ENCODE measurements at regions not wholly inside any gene's neighbourhood (a gene's known extent, or its start where the extent isn't known, plus 50 kb on each side); places are given as distances from the start of the nearest gene placed in this dataset.

- 94% methylated on average over 2 of the region's 2 CpGs; no CpG with 5 or more reads in 1 of the 2 donors for WGBS, 2 donors (ENCODE audit: low coverage in 1 of 2)
- no peaks in the 10 kb centered on the region for H3K27me3 ChIP-seq
- H3K9me3 ChIP-seq: no peaks in the 10 kb centered on the region
- H3K4me1 ChIP-seq: no peaks in the 10 kb centered on the region
- no peak for TF ChIP-seq POLR2A (IDR thresholded peaks at IDR 0.05)
- no peak for TF ChIP-seq POLR2AphosphoS5 (IDR thresholded peaks at IDR 0.05)
- TF ChIP-seq CTCF (IDR thresholded peaks at IDR 0.05): no peak
- no peak for TF ChIP-seq EP300 (IDR thresholded peaks at IDR 0.05; ENCODE audit: low read depth)
- no peak overlapping the region for H3K27ac ChIP-seq
- H3K36me3 ChIP-seq: no peaks in the 10 kb centered on the region
- intact Hi-C loops (cut with DNase I; ENCODE audit: low total_unique reads) (loop anchor here (2.0 kb wide), 1 partner anchor 25 kb away; no protein-coding TSS in a partner anchor), in situ Hi-C loops (cut with MboI; ENCODE audit: low pct_ligation_motif_present in 1 of 4, low pct_unique_long_range_greater_than_20kb in 1 of 4, low sequenced_read_pairs in 3 of 4) (no loop called here)
- no peak overlapping the region for H3K4me3 ChIP-seq
- no peak for DNase-seq
Measured at GRCh38 chr2:219905640-219906039, 278.2 kb downstream of the SLC4A3 start.

- intact Hi-C loops (cut with DNase I; ENCODE audit: low total_unique reads): loop anchor here (2.0 kb wide), 1 partner anchor 26 kb away; no protein-coding TSS in a partner anchor
- H3K4me1 ChIP-seq: no peaks in the 10 kb centered on the region
- DNase-seq: no peak
- no peak overlapping the region for H3K27ac ChIP-seq
- WGBS, 2 donors (ENCODE audit: low coverage in 1 of 2): 59 to 69% methylated on average over 5 to 7 of the region's 7 CpGs
- no peaks in the 10 kb centered on the region for H3K9me3 ChIP-seq
- H3K4me3 ChIP-seq: no peak overlapping the region
- no peak for TF ChIP-seq POLR2AphosphoS5 (IDR thresholded peaks at IDR 0.05)
- TF ChIP-seq POLR2A (IDR thresholded peaks at IDR 0.05): no peak
- TF ChIP-seq EP300 (IDR thresholded peaks at IDR 0.05; ENCODE audit: low read depth): no peak
- TF ChIP-seq CTCF (IDR thresholded peaks at IDR 0.05): no peak
- no peaks in the 10 kb centered on the region for H3K27me3 ChIP-seq
- in situ Hi-C loops (cut with MboI; ENCODE audit: low pct_ligation_motif_present in 1 of 4, low pct_unique_long_range_greater_than_20kb in 1 of 4, low sequenced_read_pairs in 3 of 4): no loop called here
- no peaks in the 10 kb centered on the region for H3K36me3 ChIP-seq
Measured at GRCh38 chr2:219906114-219907010, 278.9 kb downstream of the SLC4A3 start.

GRCh38 chr2:219907011-219907365, 279.6 kb downstream of the SLC4A3 start:
- H3K4me1 ChIP-seq: no peaks in the 10 kb centered on the region
- H3K27ac ChIP-seq: no peak overlapping the region
- intact Hi-C loops (cut with DNase I; ENCODE audit: low total_unique reads) (loop anchor here (2.0 kb wide), 1 partner anchor 26 kb away; no protein-coding TSS in a partner anchor), in situ Hi-C loops (cut with MboI; ENCODE audit: low pct_ligation_motif_present in 1 of 4, low pct_unique_long_range_greater_than_20kb in 1 of 4, low sequenced_read_pairs in 3 of 4) (no loop called here)
- H3K27me3 ChIP-seq: no peaks in the 10 kb centered on the region
- 55 to 64% methylated on average over 4 of the region's 4 CpGs for WGBS, 2 donors (ENCODE audit: low coverage in 1 of 2)
- H3K9me3 ChIP-seq: no peaks in the 10 kb centered on the region
- no peak for TF ChIP-seq CTCF (IDR thresholded peaks at IDR 0.05)
- no peak for DNase-seq
- H3K4me3 ChIP-seq: no peak overlapping the region
- H3K36me3 ChIP-seq: no peaks in the 10 kb centered on the region

- H3K9me3 ChIP-seq: no peaks in the 10 kb centered on the region
- DNase-seq: no peak
- 75% methylated on average over 2 of the region's 2 CpGs; no CpG with 5 or more reads in 1 of the 2 donors for WGBS, 2 donors (ENCODE audit: low coverage in 1 of 2)
- intact Hi-C loops (cut with DNase I; ENCODE audit: low total_unique reads): no loop called here
- no peaks in the 10 kb centered on the region for H3K27me3 ChIP-seq
- TF ChIP-seq POLR2AphosphoS5 (IDR thresholded peaks at IDR 0.05): no peak
- no peak for TF ChIP-seq CTCF (IDR thresholded peaks at IDR 0.05)
- no peak for TF ChIP-seq EP300 (IDR thresholded peaks at IDR 0.05; ENCODE audit: low read depth)
- H3K4me1 ChIP-seq: no peaks in the 10 kb centered on the region
- H3K36me3 ChIP-seq: no peaks in the 10 kb centered on the region
- no peak overlapping the region for H3K27ac ChIP-seq
- in situ Hi-C loops (cut with MboI; ENCODE audit: low pct_ligation_motif_present in 1 of 4, low pct_unique_long_range_greater_than_20kb in 1 of 4, low sequenced_read_pairs in 3 of 4): no loop called here
- no peak overlapping the region for H3K4me3 ChIP-seq
Measured at GRCh38 chr2:219908538-219908937, 281.1 kb downstream of the SLC4A3 start.

All from transverse colon (tissue), 4 donors.